NB4 (cell line): ENCODE measurements at regions not wholly inside any gene's neighbourhood (a gene's known extent, or its start where the extent isn't known, plus 50 kb on each side); places are given as distances from the start of the nearest gene placed in this dataset.

Experiments
- DNase-seq: peaks from one replicate; pipeline ENCODE4 v3.0.0; 2010; ENCODE audit warnings: low read depth
- H3K4me3 ChIP-seq: one replicate; pipeline ENCODE4 v1.5.1; 2011; ENCODE audit warnings: mild to moderate bottlenecking, low read depth, low read length, moderate library complexity
- CTCF ChIP-seq: IDR thresholded peaks from one replicate; pipeline ENCODE4 v1.5.1; 2012; ENCODE audit warnings: low read depth, low read length
- MYC ChIP-seq: IDR thresholded peaks from 2 replicates; pipeline ENCODE4 v1.6.1; 2011; ENCODE audit warnings: low read depth, low read length
- POLR2A ChIP-seq: IDR thresholded peaks from 2 replicates; pipeline ENCODE4 v1.6.1; 2011; ENCODE audit warnings: mild to moderate bottlenecking; ENCODE audit not compliant: insufficient read length; ENCODE audit errors: extremely low read depth
- TF ChIP-seq, protein P1 (sequence below): IDR thresholded peaks from 2 replicates; pipeline ENCODE4 v1.6.1; 2011; ENCODE audit warnings: low read depth, low read length

DNA sequence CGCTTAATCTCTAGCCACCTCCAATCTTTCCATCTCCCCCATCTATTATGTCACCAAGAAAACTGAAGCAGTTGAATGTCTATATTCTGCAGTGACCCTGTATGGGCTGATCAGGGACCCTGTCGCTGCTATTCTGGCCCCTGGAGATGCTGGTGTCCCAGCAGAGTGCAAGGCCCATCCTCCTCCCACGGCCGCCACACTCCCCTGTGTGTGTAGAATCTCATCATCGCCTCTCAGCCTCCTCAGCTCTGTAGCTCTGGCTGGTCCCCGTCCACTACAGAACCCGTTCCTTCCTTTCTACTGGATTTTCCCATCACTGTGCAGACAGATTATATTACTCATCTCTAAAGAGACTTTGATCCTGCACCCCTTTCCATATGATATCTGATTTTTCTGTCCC lies 235.8 kb upstream of the PFKP start:
- TF ChIP-seq POLR2A = no peak
- TF ChIP-seq, protein P1, sequence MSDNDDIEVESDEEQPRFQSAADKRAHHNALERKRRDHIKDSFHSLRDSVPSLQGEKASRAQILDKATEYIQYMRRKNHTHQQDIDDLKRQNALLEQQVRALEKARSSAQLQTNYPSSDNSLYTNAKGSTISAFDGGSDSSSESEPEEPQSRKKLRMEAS = no peak
- no peak for TF ChIP-seq MYC
- no peak for TF ChIP-seq CTCF
- H3K4me3 ChIP-seq = no peak overlapping the region
- no peak for DNase-seq

DNA sequence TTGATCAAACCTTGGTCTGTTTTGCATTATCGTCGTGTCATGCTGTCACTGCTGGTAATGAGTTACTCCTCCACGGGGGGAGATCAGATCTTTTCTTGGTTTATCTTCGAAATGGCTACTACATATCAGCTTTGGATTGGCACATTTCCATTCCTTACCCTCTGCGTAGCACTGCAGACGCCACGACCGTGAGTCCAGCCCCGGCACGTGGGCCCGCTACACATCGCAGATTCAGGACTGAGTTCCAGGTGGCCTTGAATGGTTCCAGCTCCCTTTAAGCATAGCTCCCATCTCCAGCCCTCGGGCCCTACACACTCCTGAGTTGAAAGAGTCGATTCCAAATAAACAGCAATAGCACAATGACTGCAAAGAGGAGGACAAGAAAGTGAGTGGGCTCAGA lies 238.6 kb upstream of the PFKP start:
- TF ChIP-seq, protein P1 = no peak
- no peak for TF ChIP-seq CTCF
- no peak for TF ChIP-seq MYC
- no peak for TF ChIP-seq POLR2A
- no peak overlapping the region for H3K4me3 ChIP-seq
- no peak for DNase-seq

DNA sequence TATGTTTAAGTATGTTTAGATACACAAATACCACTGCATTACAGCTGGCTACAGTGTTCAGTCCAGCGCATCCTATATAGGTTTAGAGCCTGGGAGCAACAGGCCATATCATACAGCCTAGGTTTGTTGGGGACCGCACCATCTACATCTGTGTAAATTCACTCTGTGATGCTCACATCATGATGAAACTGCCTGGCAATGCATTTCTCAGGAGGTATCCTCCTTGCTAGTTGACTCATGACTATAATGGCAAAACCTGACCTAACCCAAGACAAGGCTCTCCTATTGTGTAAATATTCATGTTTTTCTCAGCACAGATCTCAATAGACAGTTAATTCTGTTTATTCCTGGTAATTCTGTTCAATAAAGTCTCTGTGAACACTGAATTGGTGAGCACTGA lies 240.7 kb upstream of the PFKP start:
- no peak for DNase-seq
- no peak for TF ChIP-seq CTCF
- no peak for TF ChIP-seq MYC
- TF ChIP-seq, protein P1 = no peak
- TF ChIP-seq POLR2A = no peak
- no peak overlapping the region for H3K4me3 ChIP-seq

GRCh38 chr10:2825841-2826240 lies 241.5 kb upstream of the PFKP start:
- TF ChIP-seq MYC (no peak), POLR2A (no peak), CTCF (no peak)
- TF ChIP-seq, protein P1 = no peak
- no peak for DNase-seq
- no peak overlapping the region for H3K4me3 ChIP-seq

DNA sequence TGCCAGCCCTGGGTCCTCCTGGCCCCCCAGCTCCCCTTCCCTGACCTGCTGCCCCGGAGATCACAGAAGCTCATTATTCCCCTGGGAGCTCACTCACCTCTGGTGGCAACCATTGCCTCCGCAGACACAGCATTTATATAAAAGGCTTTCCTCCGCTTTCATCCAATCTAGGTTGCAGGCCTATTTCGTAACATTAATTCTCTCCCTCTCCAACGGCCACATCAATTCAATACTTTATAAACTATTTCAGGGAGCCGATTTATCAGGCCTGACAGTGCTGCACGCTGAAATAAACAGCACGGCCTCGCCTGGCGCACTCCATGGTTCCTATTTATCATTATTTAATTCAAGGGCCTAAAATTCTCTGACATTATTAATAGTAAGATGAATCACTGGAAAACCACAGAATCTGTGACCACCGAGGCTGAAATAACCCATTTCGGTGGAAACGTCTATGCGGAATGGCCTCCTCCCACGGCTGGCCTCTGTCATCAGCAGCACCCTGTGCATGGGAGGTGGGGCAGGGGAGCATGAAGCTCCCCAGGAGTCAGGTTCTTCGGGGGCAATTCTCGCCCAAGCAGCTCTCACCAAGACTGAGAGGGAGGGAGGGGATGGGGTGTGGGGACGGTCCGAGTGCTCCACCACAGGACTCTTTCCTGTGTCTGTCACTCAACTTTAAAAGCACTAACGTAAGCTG lies 249.3 kb upstream of the PFKP start:
- H3K4me3 ChIP-seq = no peak overlapping the region
- DNase-seq = peak; percentile 56
- no peak for TF ChIP-seq MYC
- TF ChIP-seq POLR2A = no peak
- no peak for TF ChIP-seq CTCF
- TF ChIP-seq, protein P1 = no peak
